ENCODE measurements at regions not wholly inside any gene's neighbourhood (a gene's known extent, or its start where the extent isn't known, plus 50 kb on each side); places are given as distances from the start of the nearest gene placed in this dataset.
"Not testable (repeated sequence)": the region's sequence is repeated elsewhere in the genome, so short reads cannot be mapped to it uniquely, and the experiment has no call there.

- Histone ChIP-seq H3K27ac (ENCODE audit: low read length) (no peak overlapping the region), H3K36me3 (ENCODE audit: control insufficient read depth in 1 of 2, insufficient read depth in 2 of 2, low read length in 2 of 2) (no peaks in the 10 kb centered on the region)
Observed at GRCh38 chr2:8252997-8253694, 428.7 kb upstream of the ID2 start.

GRCh38 chr2:8253781-8254180 is 428.1 kb upstream of the ID2 start:
- Histone ChIP-seq H3K27me3 (ENCODE audit: low read depth, low read length) (no peaks in the 10 kb centered on the region), H3K9me3 (ENCODE audit: control insufficient read depth in 1 of 2, low read length in 2 of 2) (no peaks in the 10 kb centered on the region), H3K4me3 (ENCODE audit: low read depth in 1 of 2, low read length in 2 of 2) (no peak overlapping the region), H3K4me1 (ENCODE audit: control insufficient read depth in 1 of 2, insufficient read depth in 2 of 2, low read length in 2 of 2) (no peaks in the 10 kb centered on the region), H3K36me3 (ENCODE audit: control insufficient read depth in 1 of 2, insufficient read depth in 2 of 2, low read length in 2 of 2) (no peaks in the 10 kb centered on the region), H3K27ac (ENCODE audit: low read length) (no peak overlapping the region)

More at GRCh38 chr2:8252997-8253694, 428.7 kb upstream of the ID2 start:
- no peak overlapping the region for H3K4me3 ChIP-seq (ENCODE audit: low read depth in 1 of 2, low read length in 2 of 2)
- no peaks in the 10 kb centered on the region for H3K27me3 ChIP-seq (ENCODE audit: low read depth, low read length)
- peaks cover 0 to 1% of the 10 kb centered on the region in 2 donors for H3K4me1 ChIP-seq (ENCODE audit: control insufficient read depth in 1 of 2, insufficient read depth in 2 of 2, low read length in 2 of 2)
- H3K9me3 ChIP-seq (ENCODE audit: control insufficient read depth in 1 of 2, low read length in 2 of 2): no peaks in the 10 kb centered on the region

GRCh38 chr2:8254214-8254613 is 427.6 kb upstream of the ID2 start:
- not testable (repeated sequence) for H3K4me3 ChIP-seq (ENCODE audit: low read depth in 1 of 2, low read length in 2 of 2); H3K4me1 ChIP-seq (ENCODE audit: control insufficient read depth in 1 of 2, insufficient read depth in 2 of 2, low read length in 2 of 2); H3K27ac ChIP-seq (ENCODE audit: low read length); H3K9me3 ChIP-seq (ENCODE audit: control insufficient read depth in 1 of 2, low read length in 2 of 2); H3K27me3 ChIP-seq (ENCODE audit: low read depth, low read length); H3K36me3 ChIP-seq (ENCODE audit: control insufficient read depth in 1 of 2, insufficient read depth in 2 of 2, low read length in 2 of 2)

- Histone ChIP-seq H3K36me3 (ENCODE audit: control insufficient read depth in 1 of 2, insufficient read depth in 2 of 2, low read length in 2 of 2) (no peaks in the 10 kb centered on the region), H3K4me3 (ENCODE audit: low read depth in 1 of 2, low read length in 2 of 2) (no peak overlapping the region), H3K9me3 (ENCODE audit: control insufficient read depth in 1 of 2, low read length in 2 of 2) (no peaks in the 10 kb centered on the region), H3K27ac (ENCODE audit: low read length) (no peak overlapping the region), H3K27me3 (ENCODE audit: low read depth, low read length) (no peaks in the 10 kb centered on the region), H3K4me1 (ENCODE audit: control insufficient read depth in 1 of 2, insufficient read depth in 2 of 2, low read length in 2 of 2) (no peaks in the 10 kb centered on the region)
Observed at GRCh38 chr2:8254791-8255447, 426.9 kb upstream of the ID2 start.

GRCh38 chr2:8255448-8255800 is 426.4 kb upstream of the ID2 start:
- Histone ChIP-seq H3K27ac (ENCODE audit: low read length) (no peak overlapping the region), H3K9me3 (ENCODE audit: control insufficient read depth in 1 of 2, low read length in 2 of 2) (no peaks in the 10 kb centered on the region), H3K27me3 (ENCODE audit: low read depth, low read length) (no peaks in the 10 kb centered on the region)

GRCh38 chr2:8256905-8257304 is 425.0 kb upstream of the ID2 start:
- H3K36me3 ChIP-seq (ENCODE audit: control insufficient read depth in 1 of 2, insufficient read depth in 2 of 2, low read length in 2 of 2): no peaks in the 10 kb centered on the region
- H3K9me3 ChIP-seq (ENCODE audit: control insufficient read depth in 1 of 2, low read length in 2 of 2): no peaks in the 10 kb centered on the region
- H3K27ac ChIP-seq (ENCODE audit: low read length): no peak overlapping the region
- H3K4me1 ChIP-seq (ENCODE audit: control insufficient read depth in 1 of 2, insufficient read depth in 2 of 2, low read length in 2 of 2): no peaks in the 10 kb centered on the region
- no peak overlapping the region for H3K4me3 ChIP-seq (ENCODE audit: low read depth in 1 of 2, low read length in 2 of 2)
- no peaks in the 10 kb centered on the region for H3K27me3 ChIP-seq (ENCODE audit: low read depth, low read length)

More at GRCh38 chr2:8255448-8255800, 426.4 kb upstream of the ID2 start:
- no peaks in the 10 kb centered on the region for H3K4me1 ChIP-seq (ENCODE audit: control insufficient read depth in 1 of 2, insufficient read depth in 2 of 2, low read length in 2 of 2)
- no peaks in the 10 kb centered on the region for H3K36me3 ChIP-seq (ENCODE audit: control insufficient read depth in 1 of 2, insufficient read depth in 2 of 2, low read length in 2 of 2)
- H3K4me3 ChIP-seq (ENCODE audit: low read depth in 1 of 2, low read length in 2 of 2): no peak overlapping the region

- no peaks in the 10 kb centered on the region for H3K4me1 ChIP-seq (ENCODE audit: control insufficient read depth in 1 of 2, insufficient read depth in 2 of 2, low read length in 2 of 2)
- H3K27me3 ChIP-seq (ENCODE audit: low read depth, low read length): no peaks in the 10 kb centered on the region
- no peak overlapping the region for H3K4me3 ChIP-seq (ENCODE audit: low read depth in 1 of 2, low read length in 2 of 2)
- H3K36me3 ChIP-seq (ENCODE audit: control insufficient read depth in 1 of 2, insufficient read depth in 2 of 2, low read length in 2 of 2): no peaks in the 10 kb centered on the region
- H3K9me3 ChIP-seq (ENCODE audit: control insufficient read depth in 1 of 2, low read length in 2 of 2): no peaks in the 10 kb centered on the region
- H3K27ac ChIP-seq (ENCODE audit: low read length): no peak overlapping the region
Observed at GRCh38 chr2:8257502-8257901, 424.4 kb upstream of the ID2 start.

GRCh38 chr2:8258406-8258805 is 423.4 kb upstream of the ID2 start:
- H3K27me3 ChIP-seq (ENCODE audit: low read depth, low read length): no peaks in the 10 kb centered on the region
- H3K27ac ChIP-seq (ENCODE audit: low read length): no peak overlapping the region
- H3K4me1 ChIP-seq (ENCODE audit: control insufficient read depth in 1 of 2, insufficient read depth in 2 of 2, low read length in 2 of 2): no peaks in the 10 kb centered on the region
- H3K9me3 ChIP-seq (ENCODE audit: control insufficient read depth in 1 of 2, low read length in 2 of 2): no peaks in the 10 kb centered on the region
- no peak overlapping the region for H3K4me3 ChIP-seq (ENCODE audit: low read depth in 1 of 2, low read length in 2 of 2)
- H3K36me3 ChIP-seq (ENCODE audit: control insufficient read depth in 1 of 2, insufficient read depth in 2 of 2, low read length in 2 of 2): no peaks in the 10 kb centered on the region

GRCh38 chr2:8259106-8259840 is 422.6 kb upstream of the ID2 start:
- Histone ChIP-seq H3K9me3 (ENCODE audit: control insufficient read depth in 1 of 2, low read length in 2 of 2) (no peaks in the 10 kb centered on the region), H3K27ac (ENCODE audit: low read length) (no peak overlapping the region), H3K27me3 (ENCODE audit: low read depth, low read length) (no peaks in the 10 kb centered on the region), H3K4me3 (ENCODE audit: low read depth in 1 of 2, low read length in 2 of 2) (no peak overlapping the region), H3K36me3 (ENCODE audit: control insufficient read depth in 1 of 2, insufficient read depth in 2 of 2, low read length in 2 of 2) (no peaks in the 10 kb centered on the region), H3K4me1 (ENCODE audit: control insufficient read depth in 1 of 2, insufficient read depth in 2 of 2, low read length in 2 of 2) (no peaks in the 10 kb centered on the region)

GRCh38 chr2:8259841-8260178 is 422.0 kb upstream of the ID2 start:
- Histone ChIP-seq H3K4me3 (ENCODE audit: low read depth in 1 of 2, low read length in 2 of 2) (no peak overlapping the region), H3K9me3 (ENCODE audit: control insufficient read depth in 1 of 2, low read length in 2 of 2) (no peaks in the 10 kb centered on the region), H3K27me3 (ENCODE audit: low read depth, low read length) (no peaks in the 10 kb centered on the region), H3K36me3 (ENCODE audit: control insufficient read depth in 1 of 2, insufficient read depth in 2 of 2, low read length in 2 of 2) (no peaks in the 10 kb centered on the region), H3K4me1 (ENCODE audit: control insufficient read depth in 1 of 2, insufficient read depth in 2 of 2, low read length in 2 of 2) (no peaks in the 10 kb centered on the region), H3K27ac (ENCODE audit: low read length) (no peak overlapping the region)

GRCh38 chr2:8260213-8260612 is 421.6 kb upstream of the ID2 start:
- Histone ChIP-seq H3K4me3 (ENCODE audit: low read depth in 1 of 2, low read length in 2 of 2) (no peak overlapping the region), H3K27me3 (ENCODE audit: low read depth, low read length) (no peaks in the 10 kb centered on the region), H3K4me1 (ENCODE audit: control insufficient read depth in 1 of 2, insufficient read depth in 2 of 2, low read length in 2 of 2) (no peaks in the 10 kb centered on the region), H3K27ac (ENCODE audit: low read length) (no peak overlapping the region), H3K9me3 (ENCODE audit: control insufficient read depth in 1 of 2, low read length in 2 of 2) (no peaks in the 10 kb centered on the region), H3K36me3 (ENCODE audit: control insufficient read depth in 1 of 2, insufficient read depth in 2 of 2, low read length in 2 of 2) (no peaks in the 10 kb centered on the region)

Measured in muscle layer of duodenum (tissue), 2 donors.